GM12874 (cell line): ENCODE measurements at regions not wholly inside any gene's neighbourhood (a gene's known extent, or its start where the extent isn't known, plus 50 kb on each side); places are given as distances from the start of the nearest gene placed in this dataset.

Source experiments
- CTCF ChIP-seq: IDR thresholded peaks from 2 replicates; pipeline ENCODE4 v1.5.1; 2011; ENCODE audit warnings: low read depth, mild to moderate bottlenecking, control low read depth, low read length, moderate library complexity; ENCODE audit not compliant: insufficient read depth

DNA sequence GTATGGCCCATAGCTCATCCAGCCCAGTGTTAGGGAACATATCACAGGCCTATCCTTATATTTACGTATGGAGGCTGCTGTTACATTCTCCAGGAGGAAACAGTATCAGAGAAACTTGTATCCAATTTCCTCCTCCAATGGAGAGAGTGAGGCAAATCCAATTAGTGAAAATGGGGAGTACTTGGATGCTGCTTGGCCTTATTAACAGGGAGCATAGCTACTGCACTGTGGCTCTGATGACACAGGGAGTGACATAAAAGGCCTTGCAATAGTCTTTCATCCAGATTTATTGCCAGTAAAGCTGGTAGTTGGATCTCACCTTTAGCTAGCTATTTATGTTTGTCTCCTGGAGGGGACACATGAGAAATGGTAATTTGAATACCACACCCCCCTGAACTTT, 313.2 kb upstream of the MTPN start:
- no peak for TF ChIP-seq CTCF

DNA sequence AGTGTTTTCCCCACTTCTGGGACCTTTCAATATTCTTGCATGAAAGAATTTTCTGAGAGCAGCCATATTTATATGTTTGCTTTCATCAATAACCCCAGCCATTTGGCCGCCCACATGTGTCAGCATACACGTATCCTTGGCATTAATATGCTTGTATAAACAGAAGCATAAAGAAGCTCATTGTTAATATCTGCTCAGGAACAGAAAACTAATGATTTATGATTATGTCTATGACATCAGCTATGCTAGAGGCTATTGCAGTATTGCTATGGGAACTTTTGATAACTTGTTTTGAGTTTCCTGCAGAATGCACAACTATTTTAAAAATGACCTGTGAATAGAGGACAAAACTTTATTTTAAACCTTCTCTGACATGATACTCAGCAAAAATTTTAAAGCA, 300.9 kb upstream of the MTPN start:
- no peak for TF ChIP-seq CTCF

GRCh38 chr7:136275794-136276193, 298.6 kb upstream of the MTPN start:
- TF ChIP-seq CTCF = no peak

- TF ChIP-seq CTCF = no peak
Measured at GRCh38 chr7:136274636-136275345, 297.6 kb upstream of the MTPN start.

GRCh38 chr7:136272934-136273333, 295.8 kb upstream of the MTPN start:
- TF ChIP-seq CTCF = no peak

DNA sequence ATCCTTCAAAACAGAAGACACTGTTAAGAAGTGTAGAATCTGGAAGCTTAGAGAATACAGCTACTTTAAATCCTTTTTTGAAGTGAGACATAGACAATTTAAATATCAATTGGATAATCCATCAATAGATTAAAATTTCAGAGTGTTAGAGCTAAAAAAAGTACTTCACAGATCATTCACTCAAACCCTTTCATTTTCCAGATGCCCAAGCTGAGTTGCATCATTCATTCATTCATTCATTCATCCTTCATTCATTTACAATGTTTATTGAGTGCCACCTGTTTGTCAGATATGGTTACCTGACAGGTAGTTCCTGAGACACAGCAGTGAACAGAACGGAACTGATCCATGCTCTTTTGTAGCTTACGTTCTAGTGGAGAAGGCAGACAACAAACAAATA, 290.7 kb upstream of the MTPN start:
- no peak for TF ChIP-seq CTCF

DNA sequence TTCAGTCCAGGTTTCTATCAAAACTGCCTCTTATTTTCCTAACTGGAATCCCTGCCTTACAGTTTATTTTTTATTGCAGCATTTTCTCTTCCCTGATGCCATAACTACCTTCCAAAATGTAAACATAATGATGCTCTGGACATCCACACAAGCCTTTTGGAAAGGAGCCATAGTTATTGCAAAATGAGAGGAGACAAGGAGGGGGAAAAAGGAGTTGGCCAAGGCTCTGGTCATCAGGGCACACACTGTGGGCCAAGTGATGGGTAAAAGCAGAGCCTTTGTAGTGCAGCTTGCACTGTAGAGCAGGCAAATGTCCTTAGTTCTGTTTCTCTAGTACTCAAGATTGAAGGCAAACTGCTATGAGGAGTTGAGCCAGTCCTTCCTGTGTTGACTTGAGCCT, 289.3 kb upstream of the MTPN start:
- no peak for TF ChIP-seq CTCF
